A673 (cell line): ENCODE measurements at regions not wholly inside any gene's neighbourhood (a gene's known extent, or its start where the extent isn't known, plus 50 kb on each side); places are given as distances from the start of the nearest gene placed in this dataset.

Source experiments
- BruUV-seq: library from RNA; stranded (reverse); fragments of 400-500 nt; replicated peaks from 2 replicates; lab custom pipeline; 2021; lab: Mats Ljungman, UMichigan
- CTCF ChIA-PET: fragments of 300-600 bp; sonication (Branson Sonifier 250); formaldehyde crosslinking; loops from one replicate; lab custom pipeline; 2022; ENCODE audit warnings: antibody characterized with exemption; lab: Charles Lee
- POLR2A ChIA-PET: fragments of 300-600 bp; sonication (Branson Sonifier 250); formaldehyde crosslinking; loops from one replicate; lab custom pipeline; 2022; ENCODE audit warnings: antibody characterized with exemption; ENCODE audit not compliant: low non-redundant PET; lab: Charles Lee
- DNase-seq: peaks from one replicate; pipeline ENCODE4 v3.0.0-alpha.2; 2015; ENCODE audit warnings: low spot score
- H3K27ac ChIP-seq: fragments of 200-600 bp; sonication (generic); 2 replicates; pipeline ENCODE4 v1.5.1; 2016; ENCODE audit warnings: mixed run types, low read depth, mild to moderate bottlenecking, mixed read lengths, antibody characterized with exemption, low read length; ENCODE audit not compliant: poor library complexity, severe bottlenecking
- H3K27me3 ChIP-seq: fragments of 200-600 bp; sonication (generic); replicated peaks from 2 replicates; pipeline ENCODE4 v1.6.1; 2017; ENCODE audit warnings: mixed run types, low read depth, mild to moderate bottlenecking, mixed read lengths, antibody characterized with exemption, low read length; ENCODE audit not compliant: insufficient read depth, poor library complexity
- H3K36me3 ChIP-seq: fragments of 200-600 bp; sonication (generic); 2 replicates; pipeline ENCODE4 v1.6.1; 2016; ENCODE audit warnings: mixed run types, mild to moderate bottlenecking, mixed read lengths, antibody characterized with exemption, low read length; ENCODE audit not compliant: insufficient read depth, poor library complexity, severe bottlenecking
- H3K4me1 ChIP-seq: fragments of 200-600 bp; sonication (generic); 2 replicates; pipeline ENCODE4 v1.6.1; 2017; ENCODE audit warnings: mixed run types, mild to moderate bottlenecking, mixed read lengths, antibody characterized with exemption, low read length; ENCODE audit not compliant: insufficient read depth, poor library complexity, severe bottlenecking
- H3K4me3 ChIP-seq: fragments of 200-600 bp; sonication (generic); 2 replicates; pipeline ENCODE4 v1.5.1; 2016; ENCODE audit warnings: low read depth, mixed run types, mild to moderate bottlenecking, mixed read lengths, low read length; ENCODE audit not compliant: poor library complexity, severe bottlenecking
- H3K9me3 ChIP-seq: fragments of 200-600 bp; sonication (generic); 2 replicates; pipeline ENCODE4 v1.6.1; 2016; ENCODE audit warnings: mixed run types, low read depth, mild to moderate bottlenecking, mixed read lengths, antibody characterized with exemption, low read length; ENCODE audit not compliant: poor library complexity, severe bottlenecking
- CTCF ChIP-seq: fragments of 300-800, 200-600 bp; sonication (generic); conservative IDR thresholded peaks from 2 replicates; pipeline ENCODE4 v1.5.1; 2017; ENCODE audit warnings: low read depth, mild to moderate bottlenecking, antibody characterized with exemption, low read length, moderate library complexity, mixed read lengths
- EZH2 ChIP-seq: fragments of 200-600 bp; sonication (generic); IDR thresholded peaks from 2 replicates; pipeline ENCODE4 v1.6.1; 2017; ENCODE audit warnings: borderline replicate concordance, low read depth, mild to moderate bottlenecking, mixed read lengths, antibody characterized with exemption, low read length; ENCODE audit not compliant: poor library complexity, severe bottlenecking
- intact Hi-C: fragments of 100-400 bp; cut with micrococcal nuclease; formaldehyde crosslinking; loops from one replicate; pipeline ENCODE4 v1.10.0; 2022; ENCODE audit not compliant: unreplicated experiment

GRCh38 chr5:163595932-163596607 lies 90.7 kb downstream of the MAT2B start:
- Histone ChIP-seq H3K4me1 (no peaks in the 10 kb centered on the region), H3K27ac (no peak overlapping the region), H3K4me3 (no peak overlapping the region), H3K27me3 (peaks cover 69% of the 10 kb centered on the region), H3K36me3 (no peaks in the 10 kb centered on the region), H3K9me3 (no peaks in the 10 kb centered on the region)
- DNase-seq: no peak
- no TSS peak for BruUV-seq
- POLR2A ChIA-PET: no interaction called here
- CTCF ChIA-PET: no interaction called here
- intact Hi-C loops: no loop called here
- no peak for TF ChIP-seq EZH2
- TF ChIP-seq CTCF: no peak

GRCh38 chr5:163596608-163597315 lies 91.3 kb downstream of the MAT2B start:
- intact Hi-C loops: no loop called here
- Histone ChIP-seq H3K4me3 (no peak overlapping the region), H3K27me3 (peaks cover 76% of the 10 kb centered on the region), H3K4me1 (no peaks in the 10 kb centered on the region), H3K36me3 (no peaks in the 10 kb centered on the region), H3K9me3 (no peaks in the 10 kb centered on the region), H3K27ac (no peak overlapping the region)
- POLR2A ChIA-PET: no interaction called here
- CTCF ChIA-PET: no interaction called here
- no peak for TF ChIP-seq EZH2
- no peak for TF ChIP-seq CTCF
- BruUV-seq: no TSS peak
- DNase-seq: no peak

- CTCF ChIA-PET: no interaction called here
- Histone ChIP-seq H3K27ac (no peak overlapping the region), H3K27me3 (peaks cover 82% of the 10 kb centered on the region), H3K4me3 (no peak overlapping the region), H3K36me3 (no peaks in the 10 kb centered on the region), H3K9me3 (no peaks in the 10 kb centered on the region), H3K4me1 (no peaks in the 10 kb centered on the region)
- POLR2A ChIA-PET: no interaction called here
- TF ChIP-seq CTCF (no peak), EZH2 (no peak)
- intact Hi-C loops: no loop called here
- BruUV-seq: no TSS peak
- no peak for DNase-seq
Observed at GRCh38 chr5:163604013-163604412, 98.6 kb downstream of the MAT2B start.
